GM23338 (cell line): ENCODE measurements at regions not wholly inside any gene's neighbourhood (a gene's known extent, or its start where the extent isn't known, plus 50 kb on each side); places are given as distances from the start of the nearest gene placed in this dataset.

Experiments
- ATAC-seq: fragments of 200-7000 bp; cut with Tn5 transposase; 3 replicates; pipeline ENCODE4 v1.9.1; 2020
- DNase-seq: peaks from one replicate; pipeline ENCODE4 v3.0.0-alpha.2; 2015; ENCODE audit warnings: low spot score
- H2AFZ ChIP-seq: fragments of 200-600 bp; sonication (generic); 2 replicates; pipeline ENCODE4 v1.8.0; 2016; ENCODE audit warnings: antibody characterized with exemption, mild to moderate bottlenecking, moderate library complexity
- H3F3A ChIP-seq: fragments of 200-600 bp; sonication (generic); replicated peaks from 2 replicates; pipeline ENCODE4 v1.8.0; 2017; ENCODE audit warnings: antibody characterized with exemption, mixed run types, low read depth
- H3K27ac ChIP-seq: fragments of 200-600 bp; sonication (generic); 2 replicates; pipeline ENCODE4 v1.6.1; 2016; ENCODE audit warnings: low read depth
- H3K27me3 ChIP-seq: fragments of 200-600 bp; sonication (generic); 2 replicates; pipeline ENCODE4 v1.8.0; 2016; ENCODE audit warnings: mild to moderate bottlenecking, mixed run types, moderate library complexity; ENCODE audit not compliant: insufficient read depth
- H3K36me3 ChIP-seq: fragments of 200-600 bp; sonication (generic); 2 replicates; pipeline ENCODE4 v1.8.0; 2016; ENCODE audit warnings: mild to moderate bottlenecking; ENCODE audit not compliant: insufficient read depth
- H3K4me1 ChIP-seq: fragments of 200-600 bp; sonication (generic); 2 replicates; pipeline ENCODE4 v1.8.0; 2016; ENCODE audit warnings: mild to moderate bottlenecking, moderate library complexity; ENCODE audit not compliant: insufficient read depth
- H3K4me2 ChIP-seq: fragments of 200-600 bp; sonication (generic); 2 replicates; pipeline ENCODE4 v1.7.1; 2017; ENCODE audit warnings: mixed run types
- H3K4me3 ChIP-seq: fragments of 200-600 bp; sonication (generic); 2 replicates; pipeline ENCODE4 v1.6.1; 2016; ENCODE audit warnings: mixed run types
- H3K79me2 ChIP-seq: fragments of 200-600 bp; sonication (generic); replicated peaks from 2 replicates; pipeline ENCODE4 v1.8.0; 2017; ENCODE audit warnings: mild to moderate bottlenecking; ENCODE audit not compliant: insufficient read depth
- H3K9me2 ChIP-seq: fragments of 200-600 bp; sonication (generic); 2 replicates; pipeline ENCODE4 v1.8.0; 2017; ENCODE audit not compliant: insufficient read depth
- H4K20me1 ChIP-seq: fragments of 200-600 bp; sonication (generic); replicated peaks from 2 replicates; pipeline ENCODE4 v1.8.0; 2017; ENCODE audit warnings: mild to moderate bottlenecking; ENCODE audit not compliant: insufficient read depth
- H3K27ac Mint-ChIP-seq: 2 replicates; pipeline ENCODE4 v1.8.0; 2020; ENCODE audit warnings: inconsistent platforms, mild to moderate bottlenecking, moderate library complexity, mixed read lengths
- H3K27me3 Mint-ChIP-seq: 3 replicates; pipeline ENCODE4 v1.8.0; 2022; ENCODE audit warnings: low read depth, mild to moderate bottlenecking, moderate library complexity, mixed read lengths, inconsistent platforms; ENCODE audit not compliant: insufficient read depth, poor library complexity
- H3K36me3 Mint-ChIP-seq: 3 replicates; pipeline ENCODE4 v1.8.0; 2021; ENCODE audit warnings: low read depth, mild to moderate bottlenecking, inconsistent platforms, moderate library complexity, mixed read lengths
- H3K4me1 Mint-ChIP-seq: 3 replicates; pipeline ENCODE4 v1.8.0; 2020; ENCODE audit warnings: mild to moderate bottlenecking, inconsistent platforms, mixed read lengths
- H3K4me3 Mint-ChIP-seq: 3 replicates; pipeline ENCODE4 v1.8.0; 2021; ENCODE audit warnings: moderate library complexity, mild to moderate bottlenecking, inconsistent platforms, mixed read lengths
- H3K9me3 Mint-ChIP-seq: 3 replicates; pipeline ENCODE4 v1.8.0; 2020; ENCODE audit warnings: moderate library complexity, mild to moderate bottlenecking, inconsistent platforms, mixed read lengths
- CREB1 ChIP-seq: fragments of 250-450 bp; sonication (Bioruptor Pico); IDR thresholded peaks from 2 replicates; pipeline ENCODE4 v1.5.0; 2020; ENCODE audit warnings: low read depth, mild to moderate bottlenecking, moderate library complexity
- CTCF ChIP-seq, 2 experiments: fragments of 200-600 bp in 1 of 2; sonication (generic) in 1 of 2; conservative IDR thresholded peaks; 2 replicates each; pipeline versions ENCODE4 v1.5.1 to v1.6.1; 2016 to 2017; ENCODE audit warnings: antibody characterized with exemption in 2 of 2, low read depth in 2 of 2, mild to moderate bottlenecking in 2 of 2, moderate library complexity in 1 of 2
- ETS1 ChIP-seq: IDR thresholded peaks from 2 replicates; pipeline ENCODE4 v1.6.1; 2016; ENCODE audit warnings: antibody characterized with exemption
- EZH2 ChIP-seq: fragments of 200-600 bp; sonication (generic); IDR thresholded peaks from one replicate; pipeline ENCODE4 v1.8.0; 2017; ENCODE audit warnings: antibody characterized with exemption, mild to moderate bottlenecking, low read depth; ENCODE audit not compliant: unreplicated experiment
- EZH2phosphoT487 ChIP-seq: fragments of 200-600 bp; sonication (generic); IDR thresholded peaks from one replicate; pipeline ENCODE4 v1.8.1; 2018; ENCODE audit warnings: antibody characterized with exemption; ENCODE audit not compliant: unreplicated experiment
- JUNB ChIP-seq: IDR thresholded peaks from one replicate; pipeline ENCODE4 v1.6.1; 2016; ENCODE audit warnings: antibody characterized with exemption; ENCODE audit not compliant: unreplicated experiment
- NANOG ChIP-seq: IDR thresholded peaks from 2 replicates; pipeline ENCODE4 v1.6.1; 2016; ENCODE audit warnings: antibody characterized with exemption, borderline replicate concordance
- POLR2AphosphoS5 ChIP-seq: IDR thresholded peaks from 2 replicates; pipeline ENCODE4 v1.6.1; 2016; ENCODE audit warnings: antibody characterized with exemption, low read depth
- REST ChIP-seq: IDR thresholded peaks from one replicate; pipeline ENCODE4 v1.6.1; 2018; ENCODE audit warnings: antibody characterized with exemption; ENCODE audit not compliant: unreplicated experiment
- STAT1 ChIP-seq: IDR thresholded peaks from one replicate; pipeline ENCODE4 v1.6.1; 2016; ENCODE audit warnings: antibody characterized with exemption; ENCODE audit not compliant: unreplicated experiment
- ZNF114 ChIP-seq: fragments of 250-450 bp; sonication (Bioruptor Pico); IDR thresholded peaks from 2 replicates; pipeline ENCODE4 v1.5.0; 2020; ENCODE audit warnings: mild to moderate bottlenecking, moderate library complexity
- ZNF331 ChIP-seq: fragments of 250-450 bp; sonication (Bioruptor Pico); IDR thresholded peaks from 2 replicates; pipeline ENCODE4 v1.5.0; 2020; ENCODE audit warnings: low read depth, mild to moderate bottlenecking, moderate library complexity
- ZNF462 ChIP-seq: fragments of 250-450 bp; sonication (Bioruptor Pico); IDR thresholded peaks from 2 replicates; pipeline ENCODE4 v1.5.0; 2020; ENCODE audit warnings: mild to moderate bottlenecking, moderate library complexity

- Histone ChIP-seq H3K36me3 (no peaks in the 10 kb centered on the region), H2AFZ (no peak overlapping the region), H3F3A (no peaks in the 10 kb centered on the region), H3K4me3 (no peak overlapping the region), H4K20me1 (no peaks in the 10 kb centered on the region), H3K9me2 (no peaks in the 10 kb centered on the region), H3K79me2 (no peaks in the 10 kb centered on the region), H3K27me3 (no peaks in the 10 kb centered on the region), H3K27ac (no peak overlapping the region), H3K4me2 (no peak overlapping the region), H3K4me1 (no peaks in the 10 kb centered on the region)
- ATAC-seq, result no peak
- Mint-ChIP-seq H3K36me3 (no peaks in the 10 kb centered on the region; the same call in 2 of the 3 replicates), H3K4me3 (no peak overlapping the region), H3K27me3 (no peaks in the 10 kb centered on the region), H3K4me1 (no peaks in the 10 kb centered on the region), H3K9me3 (0 out of 3 replicates have a peak, but pooled peaks cover 3% of the 10 kb centered on the region), H3K27ac (no peak overlapping the region)
- TF ChIP-seq ZNF331 (CRISPR knock-in tag) (no peak), CTCF (conservative IDR thresholded peaks at IDR 0.05; ENCODE audit: low read depth in 2 of 2) (no peak), ETS1 (no peak), CREB1 (CRISPR knock-in tag) (no peak), JUNB (no peak), NANOG (no peak), EZH2 (no peak), ZNF114 (CRISPR knock-in tag) (no peak), EZH2phosphoT487 (no peak), POLR2AphosphoS5 (no peak), STAT1 (no peak), ZNF462 (CRISPR knock-in tag) (no peak), REST (no peak)
- DNase-seq, result no peak
Measured at GRCh38 chr7:80999771-81000170, 80.9 kb upstream of the SEMA3C start.
